NCI-H2107 treated with DMSO at 0.1 percent for 48 hours (cell line): ENCODE measurements at regions not wholly inside any gene's neighbourhood (a gene's known extent, or its start where the extent isn't known, plus 50 kb on each side); places are given as distances from the start of the nearest gene placed in this dataset.

ENCODE experiments used
- DNase-seq: peaks from one replicate; lab custom pipeline; 2025; ENCODE audit not compliant: unreplicated experiment; lab: John Stamatoyannopoulos, UW

GRCh38 chr2:223368481-223368880, 233.7 kb downstream of the SCG2 start:
- DNase-seq = no peak

- DNase-seq = no peak
Observed at GRCh38 chr2:223369889-223370288, 232.3 kb downstream of the SCG2 start.

DNA sequence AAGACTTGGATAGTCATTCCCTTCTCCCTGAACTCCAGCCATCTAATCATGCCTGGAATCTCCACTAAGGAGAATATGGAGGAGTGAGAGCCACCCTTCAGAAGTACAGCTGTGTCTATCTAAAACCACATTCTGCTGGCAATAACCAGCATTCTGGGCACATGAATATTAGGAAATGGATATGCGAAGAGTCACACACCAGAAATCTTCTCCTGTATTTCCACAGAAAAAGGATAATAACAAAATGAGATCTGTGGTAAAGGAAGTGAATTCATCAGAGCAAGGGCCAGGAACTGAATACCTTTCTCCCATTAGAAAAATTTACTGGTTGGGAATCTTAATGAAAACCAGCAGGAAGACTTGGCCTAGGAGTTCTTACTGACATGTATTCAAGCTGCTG, 218.8 kb downstream of the SCG2 start:
- DNase-seq = no peak

- DNase-seq = no peak
Observed at GRCh38 chr2:223386189-223386588, 216.0 kb downstream of the SCG2 start.

- DNase-seq = no peak
Observed at GRCh38 chr2:223386984-223387383, 215.2 kb downstream of the SCG2 start.

DNA sequence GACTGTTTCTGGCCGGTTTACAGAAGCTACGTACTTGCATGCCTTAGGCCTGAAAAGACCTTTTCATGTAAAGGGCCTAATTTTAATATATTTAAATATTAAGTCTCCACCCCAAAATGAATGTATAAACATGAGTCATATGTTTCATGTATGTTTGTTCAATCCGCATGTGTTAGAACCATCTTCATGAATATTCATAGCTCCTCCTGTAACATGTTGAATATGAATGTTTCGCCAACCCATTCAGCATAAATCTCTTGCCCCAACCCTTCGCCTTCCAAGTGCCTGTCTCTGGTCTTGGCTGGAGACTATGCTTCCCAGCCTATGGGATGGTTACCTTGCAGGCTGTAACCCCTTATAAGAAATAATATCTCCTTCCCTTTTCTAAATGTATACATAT, 212.5 kb downstream of the SCG2 start:
- DNase-seq = no peak

GRCh38 chr2:223396993-223397392, 205.2 kb downstream of the SCG2 start:
- DNase-seq = no peak

GRCh38 chr2:223399357-223399957, 202.7 kb downstream of the SCG2 start:
- DNase-seq = no peak

- DNase-seq = no peak
Observed at GRCh38 chr2:223404616-223405015, 197.5 kb downstream of the SCG2 start.

GRCh38 chr2:223414646-223415045, 187.5 kb downstream of the SCG2 start:
- no peak for DNase-seq

DNA sequence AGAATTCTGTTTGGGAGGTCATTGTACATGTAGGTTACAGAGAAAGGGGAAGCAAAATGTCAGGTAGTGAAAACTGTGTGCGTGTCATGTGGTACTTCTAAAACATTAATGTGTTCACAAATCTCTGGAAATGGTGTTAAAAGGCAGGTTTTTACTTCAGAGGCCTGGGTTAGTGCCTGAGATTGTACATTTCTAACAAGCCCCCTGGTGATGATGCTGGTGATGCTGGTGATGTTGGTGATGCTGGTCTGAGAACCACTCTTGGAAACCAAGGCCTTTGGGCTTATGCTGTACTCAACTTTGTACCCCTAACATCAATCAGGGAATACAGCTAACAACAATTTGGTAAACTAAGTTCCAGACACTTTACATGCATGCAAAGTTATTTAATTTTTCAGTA, 187.1 kb downstream of the SCG2 start:
- no peak for DNase-seq

DNA sequence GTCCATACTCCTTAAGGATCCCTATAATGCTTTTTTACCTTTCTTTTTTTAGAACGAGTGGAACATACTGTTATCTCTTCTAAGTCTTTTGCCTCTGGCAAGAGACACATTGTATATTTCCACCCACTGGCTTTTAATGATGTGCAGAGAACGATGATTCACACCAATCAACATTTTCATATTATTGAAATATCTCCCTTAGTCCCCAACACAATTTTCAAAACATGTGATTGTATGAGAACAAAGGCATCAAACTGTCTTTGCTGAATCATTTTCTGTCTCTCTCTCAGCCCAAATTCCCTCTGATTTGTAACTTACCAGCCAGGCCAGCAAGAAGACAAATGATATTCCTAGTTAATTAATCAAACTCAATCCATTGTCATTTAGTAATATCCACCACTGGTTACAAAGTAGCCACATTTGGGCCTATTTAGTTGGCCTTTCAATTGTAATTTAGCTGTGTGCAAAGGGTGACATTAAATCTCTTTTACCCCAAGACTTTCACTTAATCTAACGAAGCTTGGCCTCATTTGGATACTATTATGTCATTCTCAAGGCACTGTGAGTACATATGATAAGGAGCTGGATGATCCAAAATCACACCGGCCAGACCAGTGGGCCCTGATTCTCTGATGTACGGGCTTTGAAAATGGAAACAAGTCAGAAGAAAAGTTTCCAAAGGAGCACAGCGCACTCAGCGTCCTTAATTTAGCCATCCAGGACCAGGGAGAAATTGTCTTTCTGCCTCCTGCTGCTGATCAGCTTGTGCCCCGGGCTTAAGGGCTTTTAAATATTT, 185.1 kb downstream of the SCG2 start:
- DNase-seq = no peak

GRCh38 chr2:223418131-223418530, 184.0 kb downstream of the SCG2 start:
- DNase-seq = no peak

GRCh38 chr2:223418604-223419199, 183.5 kb downstream of the SCG2 start:
- no peak for DNase-seq

DNA sequence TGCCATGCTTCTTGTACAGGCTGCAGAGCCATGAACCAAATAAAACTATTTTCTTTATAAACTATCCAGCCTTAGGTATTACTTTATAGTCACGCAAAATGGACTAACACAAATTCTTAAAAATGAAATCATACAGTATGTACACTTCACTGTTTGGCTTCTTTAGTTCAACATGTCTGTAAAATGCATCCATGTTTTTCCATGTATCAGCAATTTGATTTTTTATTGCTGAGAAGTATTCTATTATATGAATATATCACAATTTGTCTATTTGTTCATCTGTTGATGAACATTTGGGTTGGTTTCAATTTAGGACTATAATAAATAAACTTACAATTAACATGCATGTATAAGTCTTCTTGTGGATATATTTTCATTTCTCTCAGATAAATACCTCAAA, 182.1 kb downstream of the SCG2 start:
- DNase-seq = no peak

DNA sequence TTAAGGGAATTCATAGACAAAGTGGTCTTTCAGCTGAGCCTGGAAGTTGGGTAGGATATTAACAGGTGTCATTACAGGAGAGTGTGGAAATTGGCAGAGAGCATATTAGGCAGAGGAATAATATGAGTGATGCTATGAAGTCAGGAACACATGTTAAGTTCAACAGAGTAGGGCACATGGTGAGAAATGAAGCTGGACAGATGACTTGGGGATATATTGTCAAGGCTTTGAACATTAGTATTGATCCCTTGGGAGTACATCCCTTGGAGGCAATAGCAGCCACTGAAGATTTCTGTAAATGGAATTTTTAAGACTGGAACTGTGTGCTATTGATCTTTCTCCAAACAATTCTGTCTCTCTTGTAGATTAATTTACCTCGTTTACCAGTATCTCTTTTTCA, 170.7 kb downstream of the SCG2 start:
- no peak for DNase-seq

- no peak for DNase-seq
Observed at GRCh38 chr2:223433461-223433860, 168.7 kb downstream of the SCG2 start.

GRCh38 chr2:223437788-223438187, 164.4 kb downstream of the SCG2 start:
- no peak for DNase-seq

DNA sequence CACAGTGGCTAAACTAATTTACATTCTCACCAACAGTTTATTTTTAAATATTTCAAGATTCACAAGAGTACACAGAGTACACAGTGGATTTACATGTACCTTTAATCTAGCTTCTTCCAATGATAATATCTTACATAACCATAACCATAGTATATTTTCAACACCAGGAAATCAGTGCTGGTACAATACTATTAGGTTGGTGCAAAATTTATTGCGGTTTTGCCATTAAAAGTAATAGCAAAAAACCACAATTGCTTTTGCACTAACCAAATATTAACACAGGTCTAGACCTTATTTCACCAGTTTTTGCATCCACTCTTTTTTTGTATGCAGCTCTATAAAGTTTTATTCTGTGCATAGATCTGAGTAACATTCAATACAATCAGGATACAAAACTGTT, 163.0 kb downstream of the SCG2 start:
- no peak for DNase-seq

DNA sequence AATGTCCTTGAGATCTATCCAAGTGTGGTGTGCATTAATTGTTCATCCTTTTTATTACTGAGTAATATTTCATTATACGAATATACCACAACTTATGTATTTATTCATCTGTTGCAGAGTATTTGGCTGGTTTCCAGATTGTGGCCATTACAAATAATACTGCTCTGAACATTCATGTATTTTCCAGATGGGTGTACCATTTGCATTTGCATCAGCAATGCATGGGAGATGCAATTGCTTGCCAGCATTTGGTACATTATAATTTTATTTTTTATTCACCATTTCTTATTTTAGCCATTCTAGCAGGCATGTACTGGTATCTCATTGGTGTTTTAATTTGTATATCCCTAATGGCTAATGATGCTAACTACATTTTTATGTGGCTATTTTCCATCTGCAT, 162.4 kb downstream of the SCG2 start:
- DNase-seq = no peak

GRCh38 chr2:223442847-223443246, 159.3 kb downstream of the SCG2 start:
- no peak for DNase-seq

- no peak for DNase-seq
Observed at GRCh38 chr2:223450246-223450645, 151.9 kb downstream of the SCG2 start.
